Skin epidermis (tissue), 12 donors: ENCODE measurements at regions not wholly inside any gene's neighbourhood (a gene's known extent, or its start where the extent isn't known, plus 50 kb on each side); places are given as distances from the start of the nearest gene placed in this dataset.

Source experiments
- H3K27ac ChIP-seq, 21 experiments: fragments of 200-600 bp; sonication (generic) in 11 of 21; one replicate each; pipeline ENCODE4 v1.5.0; 2020; ENCODE audit warnings: mild to moderate bottlenecking in 3 of 21, inconsistent platforms in 2 of 21, moderate library complexity in 2 of 21
- H3K4me3 ChIP-seq, 7 experiments: fragments of 200-600 bp; sonication (generic) in 2 of 7; one replicate each; pipeline ENCODE4 v1.5.0; 2020; ENCODE audit warnings: inconsistent platforms in 2 of 7, mild to moderate bottlenecking in 2 of 7, moderate library complexity in 1 of 7

- no peak overlapping the region for H3K27ac ChIP-seq
- H3K4me3 ChIP-seq: no peak overlapping the region
Measured at GRCh38 chr5:8134609-8135008, 265.7 kb downstream of the MTRR start.

- H3K27ac ChIP-seq: no peak overlapping the region
Measured at GRCh38 chr5:8135742-8136141, 266.8 kb downstream of the MTRR start.

GRCh38 chr5:8136271-8136670 lies 267.3 kb downstream of the MTRR start:
- Histone ChIP-seq H3K4me3 (no peak overlapping the region), H3K27ac (no peak overlapping the region)

More at GRCh38 chr5:8135742-8136141, 266.8 kb downstream of the MTRR start:
- no peak overlapping the region for H3K4me3 ChIP-seq

GRCh38 chr5:8137941-8138550 lies 269.1 kb downstream of the MTRR start:
- no peak overlapping the region for H3K4me3 ChIP-seq
- no peak overlapping the region for H3K27ac ChIP-seq

GRCh38 chr5:8138884-8139283 lies 269.9 kb downstream of the MTRR start:
- H3K27ac ChIP-seq: no peak overlapping the region

GRCh38 chr5:8150791-8151190 lies 281.8 kb downstream of the MTRR start:
- H3K4me3 ChIP-seq: no peak overlapping the region
- H3K27ac ChIP-seq: no peak overlapping the region

More at GRCh38 chr5:8138884-8139283, 269.9 kb downstream of the MTRR start:
- H3K4me3 ChIP-seq: no peak overlapping the region

GRCh38 chr5:8156706-8157105 lies 287.8 kb downstream of the MTRR start:
- no peak overlapping the region for H3K27ac ChIP-seq
- H3K4me3 ChIP-seq: no peak overlapping the region

- no peak overlapping the region for H3K27ac ChIP-seq
- no peak overlapping the region for H3K4me3 ChIP-seq
Measured at GRCh38 chr5:8157320-8157822, 288.4 kb downstream of the MTRR start.

- Histone ChIP-seq H3K4me3 (no peak overlapping the region), H3K27ac (peak overlapping the region in 1 of 21 experiments; percentile 60)
Measured at GRCh38 chr5:8176101-8176693, 307.2 kb downstream of the MTRR start.

- no peak overlapping the region for H3K4me3 ChIP-seq
Measured at GRCh38 chr5:8184455-8185063, 315.6 kb downstream of the MTRR start.

GRCh38 chr5:8185852-8186251 lies 316.9 kb downstream of the MTRR start:
- H3K4me3 ChIP-seq: no peak overlapping the region
- H3K27ac ChIP-seq: no peak overlapping the region

More at GRCh38 chr5:8184455-8185063, 315.6 kb downstream of the MTRR start:
- no peak overlapping the region for H3K27ac ChIP-seq

- Histone ChIP-seq H3K4me3 (no peak overlapping the region), H3K27ac (no peak overlapping the region)
Measured at GRCh38 chr5:8188874-8189565, 320.1 kb downstream of the MTRR start.

GRCh38 chr5:8192840-8193239 lies 323.9 kb downstream of the MTRR start:
- H3K27ac ChIP-seq: no peak overlapping the region
- no peak overlapping the region for H3K4me3 ChIP-seq

GRCh38 chr5:8196061-8196460 lies 327.1 kb downstream of the MTRR start:
- Histone ChIP-seq H3K4me3 (no peak overlapping the region), H3K27ac (no peak overlapping the region)

GRCh38 chr5:8208307-8208706 lies 339.4 kb downstream of the MTRR start:
- no peak overlapping the region for H3K4me3 ChIP-seq
- H3K27ac ChIP-seq: no peak overlapping the region

- Histone ChIP-seq H3K4me3 (no peak overlapping the region), H3K27ac (no peak overlapping the region)
Measured at GRCh38 chr5:8209500-8209899, 340.6 kb downstream of the MTRR start.

GRCh38 chr5:8213701-8214240 lies 344.8 kb downstream of the MTRR start:
- H3K27ac ChIP-seq: no peak overlapping the region

GRCh38 chr5:8216921-8217320 lies 348.0 kb downstream of the MTRR start:
- no peak overlapping the region for H3K4me3 ChIP-seq
- no peak overlapping the region for H3K27ac ChIP-seq

More at GRCh38 chr5:8213701-8214240, 344.8 kb downstream of the MTRR start:
- no peak overlapping the region for H3K4me3 ChIP-seq

GRCh38 chr5:8226148-8226547 lies 357.2 kb downstream of the MTRR start:
- no peak overlapping the region for H3K27ac ChIP-seq
- H3K4me3 ChIP-seq: no peak overlapping the region

- H3K27ac ChIP-seq: no peak overlapping the region
- no peak overlapping the region for H3K4me3 ChIP-seq
Measured at GRCh38 chr5:8227112-8227511, 358.2 kb downstream of the MTRR start.
